WTC11 (cell line): ENCODE measurements at regions not wholly inside any gene's neighbourhood (a gene's known extent, or its start where the extent isn't known, plus 50 kb on each side); places are given as distances from the start of the nearest gene placed in this dataset.

Experiments
- ATAC-seq: fragments of 200-7000 bp; cut with Tn5 transposase; 2 replicates; pipeline ENCODE4 v1.10.0; 2021; ENCODE audit warnings: mild to moderate bottlenecking, moderate library complexity
- CTCF ChIA-PET: fragments of 300-600 bp; sonication (Branson Sonifier 250); formaldehyde crosslinking; loops from one replicate; lab custom pipeline; 2021; ENCODE audit warnings: antibody characterized with exemption; lab: Charles Lee
- POLR2A ChIA-PET: fragments of 350-600 bp; sonication (Branson Sonifier 250); formaldehyde crosslinking; loops from one replicate; lab custom pipeline; 2021; ENCODE audit warnings: antibody characterized with exemption; lab: Charles Lee
- DNase-seq: peaks from one replicate; pipeline ENCODE4 v3.0.0; 2021; ENCODE audit warnings: low spot score
- H3K27ac Mint-ChIP-seq: 2 replicates; pipeline ENCODE4 v1.8.0; 2021; ENCODE audit warnings: mixed read lengths
- H3K27me3 Mint-ChIP-seq: 2 replicates; pipeline ENCODE4 v1.8.0; 2021; ENCODE audit warnings: low read depth, mild to moderate bottlenecking, moderate library complexity, mixed read lengths
- H3K36me3 Mint-ChIP-seq: 2 replicates; pipeline ENCODE4 v1.8.0; 2021; ENCODE audit warnings: mixed read lengths
- H3K4me1 Mint-ChIP-seq: 2 replicates; pipeline ENCODE4 v1.8.0; 2022; ENCODE audit warnings: mixed read lengths
- H3K4me3 Mint-ChIP-seq: 2 replicates; pipeline ENCODE4 v1.8.0; 2021; ENCODE audit warnings: mild to moderate bottlenecking, moderate library complexity, mixed read lengths
- H3K9me3 Mint-ChIP-seq: 2 replicates; pipeline ENCODE4 v1.8.0; 2021; ENCODE audit warnings: mixed read lengths
- CBFB ChIP-seq: sonication (generic); formaldehyde crosslinking; IDR thresholded peaks from 2 replicates; pipeline ENCODE4 v1.8.1; 2022; ENCODE audit warnings: mild to moderate bottlenecking, low read depth, missing genetic modification reagents
- GTF2I ChIP-seq: fragments of 250-450 bp; sonication (Bioruptor Pico); conservative IDR thresholded peaks from 2 replicates; pipeline ENCODE4 v1.4.0; 2021; ENCODE audit warnings: mild to moderate bottlenecking
- MXD4 ChIP-seq: fragments of 250-450 bp; sonication (Bioruptor Pico); IDR thresholded peaks from 2 replicates; pipeline ENCODE4 v1.8.0; 2021; ENCODE audit warnings: mild to moderate bottlenecking, moderate library complexity, borderline replicate concordance
- TEAD4 ChIP-seq: sonication (generic); formaldehyde crosslinking; IDR thresholded peaks from 2 replicates; pipeline ENCODE4 v1.8.0; 2022; ENCODE audit warnings: mild to moderate bottlenecking, missing genetic modification reagents
- ZNF423 ChIP-seq: fragments of 250-450 bp; sonication (Bioruptor Pico); IDR thresholded peaks from 2 replicates; pipeline ENCODE4 v2.1.2; 2022; ENCODE audit warnings: mild to moderate bottlenecking, moderate library complexity
- TF ChIP-seq, protein P1 (sequence below): sonication (generic); formaldehyde crosslinking; IDR thresholded peaks from 2 replicates; pipeline ENCODE4 v1.8.1; 2022; ENCODE audit warnings: mild to moderate bottlenecking, missing genetic modification reagents, moderate library complexity, borderline replicate concordance
- TF ChIP-seq, protein P2 (sequence below): sonication (generic); formaldehyde crosslinking; IDR thresholded peaks from 2 replicates; pipeline ENCODE4 v1.8.0; 2022; ENCODE audit warnings: missing genetic modification reagents
- TF ChIP-seq, protein P3 (sequence below): sonication (generic); formaldehyde crosslinking; IDR thresholded peaks from 2 replicates; pipeline ENCODE4 v1.8.1; 2023; ENCODE audit warnings: mild to moderate bottlenecking, missing genetic modification reagents, borderline replicate concordance
- TF ChIP-seq, protein P4 (sequence below): sonication (generic); formaldehyde crosslinking; IDR thresholded peaks from 2 replicates; pipeline ENCODE4 v1.8.0; 2022; ENCODE audit warnings: mild to moderate bottlenecking, missing genetic modification reagents
- TF ChIP-seq, protein P5 (sequence below): fragments of 200-600 bp; IDR thresholded peaks from 2 replicates; pipeline ENCODE4 v1.8.0; 2022; ENCODE audit warnings: antibody characterized with exemption
- TF ChIP-seq, protein P6 (sequence below): fragments of 250-450 bp; sonication (Bioruptor Pico); IDR thresholded peaks from 2 replicates; pipeline ENCODE4 v1.8.0; 2021; ENCODE audit warnings: mild to moderate bottlenecking

DNA sequence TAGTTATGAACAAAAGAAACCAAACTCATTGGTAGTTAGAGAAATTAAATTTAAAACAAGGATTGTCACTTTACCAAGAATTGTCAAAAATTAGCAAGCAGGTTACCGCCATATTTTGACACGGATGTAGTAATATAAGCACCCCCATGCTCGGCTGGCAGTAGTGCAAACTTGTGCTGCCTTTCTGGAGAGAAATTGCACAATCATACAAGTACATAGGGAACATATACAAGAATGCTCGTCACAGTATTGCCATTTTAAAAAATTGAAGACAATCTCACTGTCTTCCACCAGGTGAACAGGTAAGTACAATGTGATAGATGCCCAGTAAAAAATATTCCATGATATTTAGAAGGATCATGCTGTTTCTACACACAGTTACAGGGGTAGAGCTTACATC lies 55.6 kb upstream of the SLC39A8 start:
- Mint-ChIP-seq H3K36me3 (no peaks in the 10 kb centered on the region), H3K27ac (no peak overlapping the region), H3K4me1 (no peaks in the 10 kb centered on the region), H3K9me3 (peaks cover 5% of the 10 kb centered on the region; the same call in 1 of the 2 replicates), H3K27me3 (no peaks in the 10 kb centered on the region), H3K4me3 (no peak overlapping the region)
- ChIA-PET POLR2A (no interaction called here), CTCF (no interaction called here)
- TF ChIP-seq, protein P1, sequence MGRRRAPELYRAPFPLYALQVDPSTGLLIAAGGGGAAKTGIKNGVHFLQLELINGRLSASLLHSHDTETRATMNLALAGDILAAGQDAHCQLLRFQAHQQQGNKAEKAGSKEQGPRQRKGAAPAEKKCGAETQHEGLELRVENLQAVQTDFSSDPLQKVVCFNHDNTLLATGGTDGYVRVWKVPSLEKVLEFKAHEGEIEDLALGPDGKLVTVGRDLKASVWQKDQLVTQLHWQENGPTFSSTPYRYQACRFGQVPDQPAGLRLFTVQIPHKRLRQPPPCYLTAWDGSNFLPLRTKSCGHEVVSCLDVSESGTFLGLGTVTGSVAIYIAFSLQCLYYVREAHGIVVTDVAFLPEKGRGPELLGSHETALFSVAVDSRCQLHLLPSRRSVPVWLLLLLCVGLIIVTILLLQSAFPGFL (CRISPR knock-in tag), result no peak
- TF ChIP-seq MXD4 (CRISPR knock-in tag), result no peak
- TF ChIP-seq, protein P2, sequence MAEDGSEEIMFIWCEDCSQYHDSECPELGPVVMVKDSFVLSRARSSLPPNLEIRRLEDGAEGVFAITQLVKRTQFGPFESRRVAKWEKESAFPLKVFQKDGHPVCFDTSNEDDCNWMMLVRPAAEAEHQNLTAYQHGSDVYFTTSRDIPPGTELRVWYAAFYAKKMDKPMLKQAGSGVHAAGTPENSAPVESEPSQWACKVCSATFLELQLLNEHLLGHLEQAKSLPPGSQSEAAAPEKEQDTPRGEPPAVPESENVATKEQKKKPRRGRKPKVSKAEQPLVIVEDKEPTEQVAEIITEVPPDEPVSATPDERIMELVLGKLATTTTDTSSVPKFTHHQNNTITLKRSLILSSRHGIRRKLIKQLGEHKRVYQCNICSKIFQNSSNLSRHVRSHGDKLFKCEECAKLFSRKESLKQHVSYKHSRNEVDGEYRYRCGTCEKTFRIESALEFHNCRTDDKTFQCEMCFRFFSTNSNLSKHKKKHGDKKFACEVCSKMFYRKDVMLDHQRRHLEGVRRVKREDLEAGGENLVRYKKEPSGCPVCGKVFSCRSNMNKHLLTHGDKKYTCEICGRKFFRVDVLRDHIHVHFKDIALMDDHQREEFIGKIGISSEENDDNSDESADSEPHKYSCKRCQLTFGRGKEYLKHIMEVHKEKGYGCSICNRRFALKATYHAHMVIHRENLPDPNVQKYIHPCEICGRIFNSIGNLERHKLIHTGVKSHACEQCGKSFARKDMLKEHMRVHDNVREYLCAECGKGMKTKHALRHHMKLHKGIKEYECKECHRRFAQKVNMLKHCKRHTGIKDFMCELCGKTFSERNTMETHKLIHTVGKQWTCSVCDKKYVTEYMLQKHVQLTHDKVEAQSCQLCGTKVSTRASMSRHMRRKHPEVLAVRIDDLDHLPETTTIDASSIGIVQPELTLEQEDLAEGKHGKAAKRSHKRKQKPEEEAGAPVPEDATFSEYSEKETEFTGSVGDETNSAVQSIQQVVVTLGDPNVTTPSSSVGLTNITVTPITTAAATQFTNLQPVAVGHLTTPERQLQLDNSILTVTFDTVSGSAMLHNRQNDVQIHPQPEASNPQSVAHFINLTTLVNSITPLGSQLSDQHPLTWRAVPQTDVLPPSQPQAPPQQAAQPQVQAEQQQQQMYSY (CRISPR knock-in tag), result no peak
- TF ChIP-seq, protein P3, sequence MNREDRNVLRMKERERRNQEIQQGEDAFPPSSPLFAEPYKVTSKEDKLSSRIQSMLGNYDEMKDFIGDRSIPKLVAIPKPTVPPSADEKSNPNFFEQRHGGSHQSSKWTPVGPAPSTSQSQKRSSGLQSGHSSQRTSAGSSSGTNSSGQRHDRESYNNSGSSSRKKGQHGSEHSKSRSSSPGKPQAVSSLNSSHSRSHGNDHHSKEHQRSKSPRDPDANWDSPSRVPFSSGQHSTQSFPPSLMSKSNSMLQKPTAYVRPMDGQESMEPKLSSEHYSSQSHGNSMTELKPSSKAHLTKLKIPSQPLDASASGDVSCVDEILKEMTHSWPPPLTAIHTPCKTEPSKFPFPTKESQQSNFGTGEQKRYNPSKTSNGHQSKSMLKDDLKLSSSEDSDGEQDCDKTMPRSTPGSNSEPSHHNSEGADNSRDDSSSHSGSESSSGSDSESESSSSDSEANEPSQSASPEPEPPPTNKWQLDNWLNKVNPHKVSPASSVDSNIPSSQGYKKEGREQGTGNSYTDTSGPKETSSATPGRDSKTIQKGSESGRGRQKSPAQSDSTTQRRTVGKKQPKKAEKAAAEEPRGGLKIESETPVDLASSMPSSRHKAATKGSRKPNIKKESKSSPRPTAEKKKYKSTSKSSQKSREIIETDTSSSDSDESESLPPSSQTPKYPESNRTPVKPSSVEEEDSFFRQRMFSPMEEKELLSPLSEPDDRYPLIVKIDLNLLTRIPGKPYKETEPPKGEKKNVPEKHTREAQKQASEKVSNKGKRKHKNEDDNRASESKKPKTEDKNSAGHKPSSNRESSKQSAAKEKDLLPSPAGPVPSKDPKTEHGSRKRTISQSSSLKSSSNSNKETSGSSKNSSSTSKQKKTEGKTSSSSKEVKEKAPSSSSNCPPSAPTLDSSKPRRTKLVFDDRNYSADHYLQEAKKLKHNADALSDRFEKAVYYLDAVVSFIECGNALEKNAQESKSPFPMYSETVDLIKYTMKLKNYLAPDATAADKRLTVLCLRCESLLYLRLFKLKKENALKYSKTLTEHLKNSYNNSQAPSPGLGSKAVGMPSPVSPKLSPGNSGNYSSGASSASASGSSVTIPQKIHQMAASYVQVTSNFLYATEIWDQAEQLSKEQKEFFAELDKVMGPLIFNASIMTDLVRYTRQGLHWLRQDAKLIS (CRISPR knock-in tag), result no peak
- TF ChIP-seq TEAD4 (CRISPR knock-in tag), result no peak
- ATAC-seq (no peak), DNase-seq (no peak)

DNA sequence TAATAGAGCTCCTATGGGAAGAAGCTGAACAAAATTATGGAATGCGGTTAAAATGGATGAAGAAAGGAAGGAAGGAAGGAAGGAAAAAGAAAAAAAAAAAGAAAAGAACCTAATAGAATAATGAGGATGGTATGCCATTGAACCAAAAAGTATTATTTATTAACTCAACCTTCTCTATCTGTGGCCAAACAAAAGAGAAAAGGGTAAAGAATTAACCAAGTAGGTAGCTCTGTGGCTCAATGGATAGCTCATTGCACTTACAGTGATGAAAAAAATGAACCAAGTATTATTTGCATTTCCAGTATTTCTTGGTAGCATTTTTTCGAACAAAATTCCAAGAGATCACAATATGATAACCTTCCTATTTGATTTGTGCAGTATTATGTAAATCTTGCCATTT lies 56.9 kb upstream of the SLC39A8 start:
- Mint-ChIP-seq H3K4me3 (no peak overlapping the region), H3K4me1 (no peaks in the 10 kb centered on the region), H3K9me3 (no peaks in the 10 kb centered on the region), H3K36me3 (no peaks in the 10 kb centered on the region)
- POLR2A ChIA-PET, result no interaction called here
- CTCF ChIA-PET, result no interaction called here
- TF ChIP-seq ZNF423 (CRISPR knock-in tag), result no peak
- TF ChIP-seq, protein P4, sequence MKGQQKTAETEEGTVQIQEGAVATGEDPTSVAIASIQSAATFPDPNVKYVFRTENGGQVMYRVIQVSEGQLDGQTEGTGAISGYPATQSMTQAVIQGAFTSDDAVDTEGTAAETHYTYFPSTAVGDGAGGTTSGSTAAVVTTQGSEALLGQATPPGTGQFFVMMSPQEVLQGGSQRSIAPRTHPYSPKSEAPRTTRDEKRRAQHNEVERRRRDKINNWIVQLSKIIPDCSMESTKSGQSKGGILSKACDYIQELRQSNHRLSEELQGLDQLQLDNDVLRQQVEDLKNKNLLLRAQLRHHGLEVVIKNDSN (CRISPR knock-in tag), result no peak
- no peak for TF ChIP-seq TEAD4 (CRISPR knock-in tag)
- TF ChIP-seq CBFB, result no peak
- TF ChIP-seq, protein P1 (CRISPR knock-in tag), result no peak
- TF ChIP-seq, protein P5, sequence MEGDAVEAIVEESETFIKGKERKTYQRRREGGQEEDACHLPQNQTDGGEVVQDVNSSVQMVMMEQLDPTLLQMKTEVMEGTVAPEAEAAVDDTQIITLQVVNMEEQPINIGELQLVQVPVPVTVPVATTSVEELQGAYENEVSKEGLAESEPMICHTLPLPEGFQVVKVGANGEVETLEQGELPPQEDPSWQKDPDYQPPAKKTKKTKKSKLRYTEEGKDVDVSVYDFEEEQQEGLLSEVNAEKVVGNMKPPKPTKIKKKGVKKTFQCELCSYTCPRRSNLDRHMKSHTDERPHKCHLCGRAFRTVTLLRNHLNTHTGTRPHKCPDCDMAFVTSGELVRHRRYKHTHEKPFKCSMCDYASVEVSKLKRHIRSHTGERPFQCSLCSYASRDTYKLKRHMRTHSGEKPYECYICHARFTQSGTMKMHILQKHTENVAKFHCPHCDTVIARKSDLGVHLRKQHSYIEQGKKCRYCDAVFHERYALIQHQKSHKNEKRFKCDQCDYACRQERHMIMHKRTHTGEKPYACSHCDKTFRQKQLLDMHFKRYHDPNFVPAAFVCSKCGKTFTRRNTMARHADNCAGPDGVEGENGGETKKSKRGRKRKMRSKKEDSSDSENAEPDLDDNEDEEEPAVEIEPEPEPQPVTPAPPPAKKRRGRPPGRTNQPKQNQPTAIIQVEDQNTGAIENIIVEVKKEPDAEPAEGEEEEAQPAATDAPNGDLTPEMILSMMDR, result no peak
- TF ChIP-seq GTF2I (CRISPR knock-in tag), result no peak
- TF ChIP-seq, protein P6, sequence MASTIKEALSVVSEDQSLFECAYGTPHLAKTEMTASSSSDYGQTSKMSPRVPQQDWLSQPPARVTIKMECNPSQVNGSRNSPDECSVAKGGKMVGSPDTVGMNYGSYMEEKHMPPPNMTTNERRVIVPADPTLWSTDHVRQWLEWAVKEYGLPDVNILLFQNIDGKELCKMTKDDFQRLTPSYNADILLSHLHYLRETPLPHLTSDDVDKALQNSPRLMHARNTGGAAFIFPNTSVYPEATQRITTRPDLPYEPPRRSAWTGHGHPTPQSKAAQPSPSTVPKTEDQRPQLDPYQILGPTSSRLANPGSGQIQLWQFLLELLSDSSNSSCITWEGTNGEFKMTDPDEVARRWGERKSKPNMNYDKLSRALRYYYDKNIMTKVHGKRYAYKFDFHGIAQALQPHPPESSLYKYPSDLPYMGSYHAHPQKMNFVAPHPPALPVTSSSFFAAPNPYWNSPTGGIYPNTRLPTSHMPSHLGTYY (CRISPR knock-in tag), result no peak
- TF ChIP-seq, all 79 proteins: peak for 0
- DNase-seq (no peak), ATAC-seq (no peak)
- Mint-ChIP-seq H3K27ac (no peak overlapping the region), H3K27me3 (no peaks in the 10 kb centered on the region)
